Adrenal gland (tissue), 5 donors: ENCODE measurements at regions not wholly inside any gene's neighbourhood (a gene's known extent, or its start where the extent isn't known, plus 50 kb on each side); places are given as distances from the start of the nearest gene placed in this dataset.

Source experiments
- CTCF ChIP-seq, 6 experiments: fragments of 450-650 bp in 4 of 6; fragments of 200-600 bp in 2 of 6; sonication (generic) in 1 of 6; IDR thresholded peaks; 1 replicate in 5 of 6; 2 replicates in 1 of 6; pipeline versions ENCODE4 v1.5.1 to v1.8.0; 2016 to 2021; ENCODE audit warnings: antibody characterized with exemption in 6 of 6, mild to moderate bottlenecking in 2 of 6, moderate library complexity in 1 of 6
- POLR2A ChIP-seq, 2 donors: fragments of 450-650 bp; IDR thresholded peaks; one replicate each; pipeline ENCODE4 v1.6.1; 2017; ENCODE audit warnings: antibody characterized with exemption in 2 of 2, mild to moderate bottlenecking in 2 of 2, moderate library complexity in 1 of 2
- donor health status: DM: no; HTN: no; CAD: no.

- TF ChIP-seq CTCF (IDR thresholded peaks at IDR 0.05) = no peak
- no peak for TF ChIP-seq POLR2A (IDR thresholded peaks at IDR 0.05)
Observed at GRCh38 chr10:10813656-10814055, 204.0 kb upstream of the CELF2 start.
